GM21381 (cell line): ENCODE measurements at regions not wholly inside any gene's neighbourhood (a gene's known extent, or its start where the extent isn't known, plus 50 kb on each side); places are given as distances from the start of the nearest gene placed in this dataset.
"Not testable (repeated sequence)": the region's sequence is repeated elsewhere in the genome, so short reads cannot be mapped to it uniquely, and the experiment has no call there.

ENCODE experiments used
- ATAC-seq: cut with Tn5 transposase; IDR thresholded peaks from one replicate; pipeline ENCODE4 v1.9.1; 2021; ENCODE audit warnings: mild to moderate bottlenecking, moderate library complexity; ENCODE audit not compliant: unreplicated experiment

GRCh38 chr1:213415691-213416380 is 364.8 kb downstream of the RPS6KC1 start:
- ATAC-seq = no peak

DNA sequence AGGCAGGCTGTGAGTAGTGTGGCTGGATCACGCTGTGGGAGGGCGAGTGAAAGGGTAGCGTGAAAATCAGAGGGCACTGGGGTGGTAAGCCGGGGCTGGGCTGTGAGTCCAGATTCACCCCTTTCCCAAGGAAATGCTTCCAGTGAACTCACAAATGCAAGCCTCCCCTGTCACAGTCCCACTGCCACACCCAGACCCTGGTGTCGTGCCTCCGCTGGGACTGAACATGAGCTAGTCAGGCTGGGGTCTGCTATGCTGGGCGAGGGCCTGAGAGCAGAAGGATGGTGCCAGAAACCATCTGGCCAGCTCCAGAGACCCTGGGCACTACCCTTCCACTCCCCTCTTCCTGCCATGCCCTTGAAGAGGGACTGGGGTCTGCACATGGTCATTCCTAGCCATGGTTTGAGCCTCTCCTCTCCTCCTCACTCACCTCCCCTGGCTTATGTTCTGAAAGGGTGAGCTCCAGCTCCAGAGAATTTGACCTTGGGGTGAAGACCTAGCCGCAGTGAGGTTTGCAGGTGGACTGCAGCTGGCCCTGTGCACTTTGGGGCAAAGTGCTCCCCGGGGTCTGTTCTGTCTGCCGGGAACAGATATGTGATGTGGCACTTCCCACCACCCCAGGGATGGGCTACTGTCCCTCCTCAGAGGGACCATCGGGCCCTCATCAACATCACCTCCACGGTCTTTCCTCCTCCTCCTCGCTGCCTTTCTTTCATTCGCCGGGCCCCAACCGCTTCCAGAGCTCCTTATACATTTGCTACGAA is 365.6 kb downstream of the RPS6KC1 start:
- no peak for ATAC-seq

DNA sequence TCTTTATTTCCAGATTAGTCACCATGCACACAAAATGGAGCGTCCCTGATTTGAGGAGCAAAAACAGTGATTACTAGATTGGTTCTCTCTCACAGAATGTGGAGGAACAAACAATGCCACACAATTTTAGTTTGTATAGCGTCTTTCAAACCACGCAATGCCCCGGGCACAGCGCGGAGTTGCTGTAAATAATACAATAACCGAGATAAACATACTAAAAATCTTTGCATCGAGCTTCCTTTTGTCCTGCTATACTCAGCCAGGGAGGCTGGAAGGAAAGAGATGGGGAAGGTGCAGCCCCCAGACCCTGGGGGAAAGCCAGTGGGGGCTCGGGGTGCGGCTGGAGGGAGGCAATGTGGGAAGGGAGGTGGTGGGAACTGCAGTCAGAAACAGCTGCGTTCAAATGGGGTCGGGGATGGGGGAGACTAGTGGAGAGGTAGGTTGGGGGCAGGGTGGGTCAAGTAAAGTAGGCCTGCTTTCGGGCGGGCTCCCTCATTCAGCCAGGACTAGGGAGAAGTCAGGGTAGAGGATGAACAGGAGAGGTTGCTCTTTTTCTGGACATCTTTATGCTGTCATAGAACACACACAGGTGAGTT is 366.3 kb downstream of the RPS6KC1 start:
- ATAC-seq = no peak

- no peak for ATAC-seq
Observed at GRCh38 chr1:213417846-213418245, 366.8 kb downstream of the RPS6KC1 start.

DNA sequence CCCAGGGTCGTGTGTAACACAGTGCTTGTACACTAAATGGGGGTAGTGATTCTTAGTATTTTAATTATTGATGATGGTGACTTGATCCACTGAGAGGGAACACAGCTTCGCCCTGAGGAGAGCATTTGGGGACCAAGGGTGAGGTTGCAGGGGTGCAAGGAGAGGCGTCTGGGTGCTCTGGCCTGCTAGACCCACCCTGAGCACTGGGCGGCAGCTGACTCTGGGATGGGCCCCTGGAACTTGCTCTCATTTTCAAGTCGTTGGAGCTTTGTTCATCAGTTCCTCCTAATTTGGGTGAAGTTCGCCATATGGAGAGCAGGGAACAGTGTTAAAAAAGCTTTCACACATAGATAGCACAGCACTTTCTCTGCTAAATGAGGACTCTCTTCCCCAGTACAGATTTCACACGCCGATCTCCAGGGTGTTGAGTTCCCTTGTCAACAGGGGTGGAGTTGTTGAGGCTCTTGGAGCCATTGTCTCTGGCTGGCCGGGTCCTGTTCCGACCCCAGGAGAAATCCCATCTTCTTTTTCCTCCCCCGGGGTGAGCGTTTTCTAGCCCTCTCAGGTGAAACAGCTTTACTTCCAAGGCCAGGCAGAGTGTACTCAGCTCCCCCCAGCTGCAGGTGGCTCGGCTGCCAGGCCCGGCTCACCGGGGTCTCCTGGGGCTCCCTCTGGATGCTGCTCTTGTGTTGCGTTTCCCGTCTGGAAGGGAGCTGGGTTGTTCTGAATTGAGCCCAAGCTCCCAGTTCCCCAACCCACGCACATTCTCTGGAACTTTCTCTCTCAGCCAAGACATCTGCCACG is 367.4 kb downstream of the RPS6KC1 start:
- ATAC-seq = no peak

- ATAC-seq = no peak
Observed at GRCh38 chr1:213419401-213420030, 368.5 kb downstream of the RPS6KC1 start.

GRCh38 chr1:213421178-213421577 is 370.1 kb downstream of the RPS6KC1 start:
- ATAC-seq = not testable (repeated sequence)

DNA sequence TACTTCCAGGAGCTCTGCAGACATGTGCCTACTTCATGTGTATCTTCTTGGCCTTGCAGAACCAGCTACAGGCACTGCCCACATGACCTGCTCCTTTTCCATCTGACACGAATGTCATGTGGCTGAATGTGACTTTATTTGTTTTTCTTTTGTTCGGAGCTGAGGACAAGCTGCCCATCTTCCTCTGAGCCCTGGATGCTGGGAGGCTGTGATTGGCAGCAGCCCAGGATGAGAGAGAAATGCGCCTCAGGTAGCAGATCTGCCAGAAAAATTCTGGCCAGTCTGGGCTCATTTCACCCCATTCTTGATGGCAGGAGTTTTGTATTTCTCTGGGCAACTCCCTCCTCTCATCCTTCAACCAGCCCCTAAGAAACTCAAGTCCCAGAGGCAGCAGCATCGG is 372.0 kb downstream of the RPS6KC1 start:
- ATAC-seq = no peak

- no peak for ATAC-seq
Observed at GRCh38 chr1:213423605-213424004, 372.6 kb downstream of the RPS6KC1 start.

DNA sequence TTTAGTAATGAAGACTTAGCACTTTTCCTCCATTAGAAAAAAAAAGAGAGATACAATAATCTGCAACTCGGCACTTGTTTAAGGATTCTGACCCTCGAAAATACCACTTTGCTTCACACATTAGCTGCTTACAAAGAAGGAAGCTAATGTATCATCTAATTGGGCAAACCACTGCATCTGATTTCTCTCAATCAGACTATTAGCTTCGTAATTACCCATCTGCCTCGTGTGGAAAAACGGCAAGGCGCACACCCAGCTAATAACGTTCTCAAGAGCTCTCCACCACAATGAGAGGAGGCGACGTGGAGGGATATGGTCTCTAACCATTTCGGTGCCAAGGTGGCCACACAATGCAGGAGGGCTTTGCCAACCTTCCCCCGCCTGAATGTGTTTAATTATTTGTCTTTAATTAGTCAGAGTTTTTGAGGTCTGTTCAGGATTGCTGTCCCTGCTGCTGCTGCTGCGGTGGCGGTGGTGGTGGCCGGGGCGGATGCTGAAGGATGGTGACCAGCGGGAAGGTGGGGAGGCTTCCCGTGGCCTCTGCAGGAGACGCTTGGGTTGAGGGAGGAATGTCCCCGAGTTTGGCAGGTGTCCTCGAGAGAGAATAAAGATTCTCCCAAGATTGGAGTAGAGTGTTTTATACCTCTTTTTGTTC is 374.5 kb downstream of the RPS6KC1 start:
- ATAC-seq = no peak

- ATAC-seq = no peak
Observed at GRCh38 chr1:213429642-213430041, 378.6 kb downstream of the RPS6KC1 start.

DNA sequence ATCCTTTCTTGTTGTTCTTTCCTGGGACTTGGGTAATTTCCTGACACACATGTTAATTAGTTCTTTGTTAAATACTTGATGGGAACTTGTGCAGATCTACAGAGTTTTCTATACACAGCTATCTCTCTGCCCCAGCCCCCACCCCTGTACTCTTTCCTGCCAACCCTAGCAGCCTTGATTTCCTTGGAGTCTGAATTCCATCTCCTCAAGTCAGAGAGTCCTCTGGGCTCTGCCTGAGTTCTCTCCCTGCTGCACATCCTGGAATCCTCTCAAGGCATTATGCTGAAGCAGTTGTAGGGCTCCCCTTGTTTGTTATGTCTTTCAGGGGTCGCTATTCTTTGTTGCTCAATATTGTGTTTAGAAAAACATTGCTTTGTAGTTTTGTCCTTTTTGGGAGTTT is 384.7 kb downstream of the RPS6KC1 start:
- no peak for ATAC-seq

DNA sequence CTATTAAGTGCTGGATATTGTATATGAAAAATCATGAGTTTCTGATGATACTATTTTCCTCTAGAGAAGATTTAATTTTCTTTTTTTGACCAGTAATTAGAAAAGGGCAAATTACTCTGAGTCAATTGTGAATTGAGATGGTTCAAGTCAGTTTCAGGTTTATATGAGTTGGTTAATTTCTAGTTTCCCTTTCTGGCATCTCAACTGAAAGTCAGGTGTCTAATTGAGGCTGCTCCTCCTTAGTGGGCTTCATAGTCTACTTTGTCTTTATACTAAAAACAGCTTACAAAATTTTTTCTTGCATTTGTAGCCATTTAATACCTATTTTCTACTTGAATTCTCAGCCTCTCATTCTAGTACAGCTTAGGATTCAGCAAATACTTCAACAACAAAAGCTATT is 387.3 kb downstream of the RPS6KC1 start:
- no peak for ATAC-seq

GRCh38 chr1:213439703-213440102 is 388.7 kb downstream of the RPS6KC1 start:
- ATAC-seq = no peak

DNA sequence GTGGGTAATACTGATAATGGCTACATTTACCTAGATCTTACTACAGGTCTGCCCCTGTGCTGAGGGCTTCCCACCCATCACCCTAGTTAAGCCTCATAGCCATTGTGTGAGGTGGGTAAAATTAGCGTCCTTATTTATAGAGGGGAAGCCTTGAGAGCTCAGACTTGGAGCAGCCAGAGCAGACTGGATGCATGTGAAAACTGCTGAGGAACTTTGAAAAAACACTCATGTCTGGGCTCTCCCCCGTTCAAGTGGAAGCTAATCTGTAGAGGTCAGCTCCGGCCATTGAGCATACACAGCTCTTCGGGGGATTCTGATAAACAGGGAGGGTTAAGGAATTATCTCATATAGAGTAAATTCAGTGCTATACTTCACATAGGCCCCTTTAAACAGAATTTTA is 389.7 kb downstream of the RPS6KC1 start:
- no peak for ATAC-seq

DNA sequence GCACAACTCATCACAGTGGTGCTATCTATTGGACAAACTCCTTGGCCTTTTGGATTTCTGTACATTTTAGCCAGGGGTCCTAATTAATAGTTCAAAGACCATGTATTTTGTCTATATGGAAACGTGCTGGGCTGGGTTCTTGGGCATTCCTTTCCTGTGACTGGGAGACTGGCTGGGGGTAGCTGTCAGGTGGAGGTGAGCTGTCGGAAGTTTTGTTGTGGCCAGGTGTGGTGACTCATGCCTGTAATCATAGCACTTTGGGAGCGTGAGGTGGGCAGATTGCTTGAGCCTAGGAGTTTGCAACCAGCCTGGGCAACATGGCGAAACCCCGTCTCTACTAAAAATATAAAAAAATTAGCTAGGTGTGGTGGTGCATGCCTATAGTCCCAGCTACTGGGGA is 392.4 kb downstream of the RPS6KC1 start:
- no peak for ATAC-seq

- no peak for ATAC-seq
Observed at GRCh38 chr1:213444224-213444623, 393.2 kb downstream of the RPS6KC1 start.

DNA sequence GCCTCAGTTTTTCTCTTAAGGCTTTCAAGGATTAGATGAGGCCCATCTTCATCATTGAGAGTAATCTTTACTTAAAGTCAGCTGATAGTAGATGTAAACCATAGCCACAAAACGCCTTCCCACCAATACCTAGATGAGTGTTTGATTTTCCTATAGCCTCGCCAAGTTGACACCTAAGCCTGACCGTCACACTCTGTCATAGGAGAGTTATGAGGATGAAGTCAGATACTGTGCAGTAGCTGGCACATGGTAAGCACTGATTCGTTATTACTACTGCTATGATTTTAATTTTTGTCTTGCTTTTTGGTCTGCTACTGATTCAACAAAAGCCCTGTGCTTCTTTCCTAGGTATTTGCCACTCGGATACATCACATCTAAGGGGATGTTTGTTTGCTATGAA is 395.5 kb downstream of the RPS6KC1 start:
- no peak for ATAC-seq

DNA sequence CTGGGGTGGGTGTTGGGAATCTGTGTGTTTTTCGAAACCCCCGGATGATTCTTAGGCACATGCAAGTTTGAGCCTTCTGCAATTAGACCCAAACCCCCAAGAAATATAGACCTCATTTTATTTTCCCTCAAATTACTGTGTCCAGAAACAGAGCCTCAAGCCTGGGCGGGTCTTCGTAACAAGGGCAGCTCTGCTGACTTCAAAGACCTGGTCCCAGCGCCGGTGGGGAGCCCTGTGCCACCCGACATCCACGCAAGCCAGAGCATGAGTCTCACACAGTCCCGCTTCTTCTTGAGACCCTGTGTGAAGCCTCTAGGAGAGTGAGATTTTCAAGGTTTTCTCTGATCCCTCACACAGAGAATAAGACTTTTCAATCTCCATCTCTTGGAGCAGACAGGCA is 397.3 kb downstream of the RPS6KC1 start:
- no peak for ATAC-seq

- ATAC-seq = no peak
Observed at GRCh38 chr1:213448776-213449175, 397.7 kb downstream of the RPS6KC1 start.
